ENCODE measurements at regions not wholly inside any gene's neighbourhood (a gene's known extent, or its start where the extent isn't known, plus 50 kb on each side); places are given as distances from the start of the nearest gene placed in this dataset.

GRCh38 chr3:6504834-6505233, 356.1 kb upstream of the GRM7 start:
- no peak for DNase-seq (ENCODE audit: low read depth in 2 of 2)

GRCh38 chr3:6508410-6508759, 352.5 kb upstream of the GRM7 start:
- DNase-seq (ENCODE audit: low read depth in 2 of 2) = no peak

- no peak for DNase-seq (ENCODE audit: low read depth in 2 of 2)
These were observed 351.3 kb upstream of the GRM7 start for GRCh38 chr3:6509576-6509975.

- DNase-seq (ENCODE audit: low read depth in 2 of 2) = no peak
These were observed 350.2 kb upstream of the GRM7 start for GRCh38 chr3:6510713-6511112.

GRCh38 chr3:6512172-6512800, 348.6 kb upstream of the GRM7 start:
- DNase-seq (ENCODE audit: low read depth in 2 of 2) = no peak

- DNase-seq (ENCODE audit: low read depth in 2 of 2) = no peak
These were observed 344.8 kb upstream of the GRM7 start for GRCh38 chr3:6516143-6516542.

GRCh38 chr3:6516694-6517093, 344.2 kb upstream of the GRM7 start:
- DNase-seq (ENCODE audit: low read depth in 2 of 2) = no peak

GRCh38 chr3:6518709-6519345, 342.1 kb upstream of the GRM7 start:
- DNase-seq (ENCODE audit: low read depth in 2 of 2) = no peak

- no peak for DNase-seq (ENCODE audit: low read depth in 2 of 2)
These were observed 339.4 kb upstream of the GRM7 start for GRCh38 chr3:6521369-6522113.

- no peak for DNase-seq (ENCODE audit: low read depth in 2 of 2)
These were observed 338.7 kb upstream of the GRM7 start for GRCh38 chr3:6522191-6522590.

GRCh38 chr3:6523043-6523442, 337.9 kb upstream of the GRM7 start:
- no peak for DNase-seq (ENCODE audit: low read depth in 2 of 2)

GRCh38 chr3:6524479-6524878, 336.4 kb upstream of the GRM7 start:
- no peak for DNase-seq (ENCODE audit: low read depth in 2 of 2)

GRCh38 chr3:6526321-6526720, 334.6 kb upstream of the GRM7 start:
- no peak for DNase-seq (ENCODE audit: low read depth in 2 of 2)

- DNase-seq (ENCODE audit: low read depth in 2 of 2) = no peak
These were observed 334.1 kb upstream of the GRM7 start for GRCh38 chr3:6526861-6527260.

- DNase-seq (ENCODE audit: low read depth in 2 of 2) = no peak
These were observed 332.0 kb upstream of the GRM7 start for GRCh38 chr3:6528951-6529350.

- no peak for DNase-seq (ENCODE audit: low read depth in 2 of 2)
These were observed 329.8 kb upstream of the GRM7 start for GRCh38 chr3:6531153-6531552.

GRCh38 chr3:6532101-6532500, 328.8 kb upstream of the GRM7 start:
- no peak for DNase-seq (ENCODE audit: low read depth in 2 of 2)

- DNase-seq (ENCODE audit: low read depth in 2 of 2) = no peak
These were observed 319.9 kb upstream of the GRM7 start for GRCh38 chr3:6540981-6541380.

- no peak for DNase-seq (ENCODE audit: low read depth in 2 of 2)
These were observed 318.1 kb upstream of the GRM7 start for GRCh38 chr3:6542795-6543194.

- DNase-seq (ENCODE audit: low read depth in 2 of 2) = no peak
These were observed 311.6 kb upstream of the GRM7 start for GRCh38 chr3:6549296-6549695.

- DNase-seq (ENCODE audit: low read depth in 2 of 2) = no peak
These were observed 309.8 kb upstream of the GRM7 start for GRCh38 chr3:6551165-6551564.

GRCh38 chr3:6560259-6560658, 300.7 kb upstream of the GRM7 start:
- no peak for DNase-seq (ENCODE audit: low read depth in 2 of 2)

GRCh38 chr3:6567241-6567640, 293.7 kb upstream of the GRM7 start:
- DNase-seq (ENCODE audit: low read depth in 2 of 2) = no peak
